ENCODE measurements at regions not wholly inside any gene's neighbourhood (a gene's known extent, or its start where the extent isn't known, plus 50 kb on each side); places are given as distances from the start of the nearest gene placed in this dataset.

- DNase-seq (ENCODE audit: low read depth): no peak
- TF ChIP-seq CTCF (IDR thresholded peaks at IDR 0.05; ENCODE audit: insufficient read depth, low read length): no peak
- H3K4me3 ChIP-seq (ENCODE audit: low read depth, low read length): no peak overlapping the region
These were observed 1269.3 kb upstream of the CNTN5 start for GRCh38 chr11:97751405-97751804.

GRCh38 chr11:97751952-97752351 lies 1268.8 kb upstream of the CNTN5 start:
- TF ChIP-seq CTCF (IDR thresholded peaks at IDR 0.05; ENCODE audit: insufficient read depth, low read length): no peak
- H3K4me3 ChIP-seq (ENCODE audit: low read depth, low read length): no peak overlapping the region
- no peak for DNase-seq (ENCODE audit: low read depth)

GRCh38 chr11:97754976-97755375 lies 1265.8 kb upstream of the CNTN5 start:
- peak; percentile 3 for DNase-seq (ENCODE audit: low read depth)
- no peak overlapping the region for H3K4me3 ChIP-seq (ENCODE audit: low read depth, low read length)

GRCh38 chr11:97756571-97757335 lies 1264.0 kb upstream of the CNTN5 start:
- TF ChIP-seq CTCF (IDR thresholded peaks at IDR 0.05; ENCODE audit: insufficient read depth, low read length): no peak
- no peak overlapping the region for H3K4me3 ChIP-seq (ENCODE audit: low read depth, low read length)
- no peak for DNase-seq (ENCODE audit: low read depth)

More at GRCh38 chr11:97754976-97755375, 1265.8 kb upstream of the CNTN5 start:
- TF ChIP-seq CTCF (IDR thresholded peaks at IDR 0.05; ENCODE audit: insufficient read depth, low read length): no peak

GRCh38 chr11:97761175-97761574 lies 1259.6 kb upstream of the CNTN5 start:
- no peak overlapping the region for H3K4me3 ChIP-seq (ENCODE audit: low read depth, low read length)
- no peak for DNase-seq (ENCODE audit: low read depth)
- TF ChIP-seq CTCF (IDR thresholded peaks at IDR 0.05; ENCODE audit: insufficient read depth, low read length): no peak

GRCh38 chr11:97764193-97764592 lies 1256.6 kb upstream of the CNTN5 start:
- no peak for DNase-seq (ENCODE audit: low read depth)
- no peak for TF ChIP-seq CTCF (IDR thresholded peaks at IDR 0.05; ENCODE audit: insufficient read depth, low read length)
- no peak overlapping the region for H3K4me3 ChIP-seq (ENCODE audit: low read depth, low read length)

GRCh38 chr11:97764605-97765004 lies 1256.1 kb upstream of the CNTN5 start:
- DNase-seq (ENCODE audit: low read depth): no peak
- TF ChIP-seq CTCF (IDR thresholded peaks at IDR 0.05; ENCODE audit: insufficient read depth, low read length): no peak
- no peak overlapping the region for H3K4me3 ChIP-seq (ENCODE audit: low read depth, low read length)

Measured in fibroblast of the aortic adventitia (primary cell).